22Rv1 (cell line): ENCODE measurements at regions not wholly inside any gene's neighbourhood (a gene's known extent, or its start where the extent isn't known, plus 50 kb on each side); places are given as distances from the start of the nearest gene placed in this dataset.

Experiments used
- H3K27ac ChIP-seq: fragments of 450-650 bp; 2 replicates; pipeline ENCODE4 v1.5.1; 2017
- ZFX ChIP-seq: fragments of 450-650 bp; IDR thresholded peaks from 2 replicates; pipeline ENCODE4 v1.6.1; 2017; ENCODE audit warnings: antibody characterized with exemption, borderline replicate concordance
- TF ChIP-seq, protein P1 (sequence below): fragments of 450-650 bp; IDR thresholded peaks from 2 replicates; pipeline ENCODE4 v1.5.1; 2017; ENCODE audit warnings: mild to moderate bottlenecking

GRCh38 chr6:14880677-14881076 is 365.2 kb upstream of the JARID2 start:
- H3K27ac ChIP-seq, result no peak overlapping the region
- TF ChIP-seq ZFX, result no peak
- TF ChIP-seq, protein P1, sequence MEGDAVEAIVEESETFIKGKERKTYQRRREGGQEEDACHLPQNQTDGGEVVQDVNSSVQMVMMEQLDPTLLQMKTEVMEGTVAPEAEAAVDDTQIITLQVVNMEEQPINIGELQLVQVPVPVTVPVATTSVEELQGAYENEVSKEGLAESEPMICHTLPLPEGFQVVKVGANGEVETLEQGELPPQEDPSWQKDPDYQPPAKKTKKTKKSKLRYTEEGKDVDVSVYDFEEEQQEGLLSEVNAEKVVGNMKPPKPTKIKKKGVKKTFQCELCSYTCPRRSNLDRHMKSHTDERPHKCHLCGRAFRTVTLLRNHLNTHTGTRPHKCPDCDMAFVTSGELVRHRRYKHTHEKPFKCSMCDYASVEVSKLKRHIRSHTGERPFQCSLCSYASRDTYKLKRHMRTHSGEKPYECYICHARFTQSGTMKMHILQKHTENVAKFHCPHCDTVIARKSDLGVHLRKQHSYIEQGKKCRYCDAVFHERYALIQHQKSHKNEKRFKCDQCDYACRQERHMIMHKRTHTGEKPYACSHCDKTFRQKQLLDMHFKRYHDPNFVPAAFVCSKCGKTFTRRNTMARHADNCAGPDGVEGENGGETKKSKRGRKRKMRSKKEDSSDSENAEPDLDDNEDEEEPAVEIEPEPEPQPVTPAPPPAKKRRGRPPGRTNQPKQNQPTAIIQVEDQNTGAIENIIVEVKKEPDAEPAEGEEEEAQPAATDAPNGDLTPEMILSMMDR, result no peak

DNA sequence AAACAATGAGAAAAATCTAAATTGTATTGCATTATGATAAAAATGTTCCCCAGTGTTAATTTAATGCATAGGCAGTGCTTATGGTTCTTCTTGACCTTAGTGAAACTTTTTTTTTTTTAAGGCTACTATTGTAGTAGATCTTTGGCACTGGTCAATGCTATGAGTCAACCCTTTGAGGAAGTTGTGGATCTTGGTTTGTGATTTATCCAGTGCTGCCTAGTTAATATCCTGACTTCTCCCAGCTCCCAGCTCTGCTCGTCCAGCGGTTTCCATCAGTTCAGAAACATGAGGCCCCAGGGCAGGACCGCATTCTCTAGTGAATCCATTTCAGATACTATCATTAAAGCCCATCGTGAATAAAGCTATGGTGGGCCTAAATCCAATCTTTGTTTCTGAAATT is 364.5 kb upstream of the JARID2 start:
- no peak overlapping the region for H3K27ac ChIP-seq
- TF ChIP-seq, protein P1, result no peak
- TF ChIP-seq ZFX, result no peak

- TF ChIP-seq, protein P1, result no peak
- no peak for TF ChIP-seq ZFX
- no peak overlapping the region for H3K27ac ChIP-seq
These were observed 363.4 kb upstream of the JARID2 start for GRCh38 chr6:14882394-14883026.

- TF ChIP-seq, protein P1, result no peak
- TF ChIP-seq ZFX, result no peak
These were observed 361.9 kb upstream of the JARID2 start for GRCh38 chr6:14883921-14884320.

DNA sequence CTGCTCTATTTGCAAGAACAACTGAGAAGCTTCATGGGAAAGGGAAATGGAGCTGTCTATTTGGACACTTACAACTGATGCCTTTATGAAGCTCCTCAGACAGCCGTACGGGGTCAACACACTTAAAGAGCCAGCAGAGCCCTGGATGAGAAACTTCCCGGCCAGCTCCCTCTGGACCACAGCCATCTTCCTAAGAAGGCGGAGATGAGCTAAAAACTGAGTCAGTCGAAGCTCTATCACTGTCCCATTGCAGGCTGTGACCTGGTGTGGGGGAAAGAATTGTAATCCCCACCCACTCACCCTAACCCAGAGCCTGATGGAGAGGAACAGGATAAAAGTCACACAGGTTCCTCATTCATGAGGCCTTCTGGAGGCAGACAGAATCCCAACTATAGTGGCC is 360.4 kb upstream of the JARID2 start:
- TF ChIP-seq, protein P1, result no peak
- no peak for TF ChIP-seq ZFX
- H3K27ac ChIP-seq, result no peak overlapping the region

More at GRCh38 chr6:14883921-14884320, 361.9 kb upstream of the JARID2 start:
- no peak overlapping the region for H3K27ac ChIP-seq

- no peak overlapping the region for H3K27ac ChIP-seq
- TF ChIP-seq, protein P1, result no peak
- no peak for TF ChIP-seq ZFX
These were observed 358.7 kb upstream of the JARID2 start for GRCh38 chr6:14887181-14887580.

- TF ChIP-seq, protein P1, result no peak
- TF ChIP-seq ZFX, result no peak
- H3K27ac ChIP-seq, result no peak overlapping the region
These were observed 357.8 kb upstream of the JARID2 start for GRCh38 chr6:14887986-14888574.
